ENCODE measurements at regions not wholly inside any gene's neighbourhood (a gene's known extent, or its start where the extent isn't known, plus 50 kb on each side); places are given as distances from the start of the nearest gene placed in this dataset.

DNA sequence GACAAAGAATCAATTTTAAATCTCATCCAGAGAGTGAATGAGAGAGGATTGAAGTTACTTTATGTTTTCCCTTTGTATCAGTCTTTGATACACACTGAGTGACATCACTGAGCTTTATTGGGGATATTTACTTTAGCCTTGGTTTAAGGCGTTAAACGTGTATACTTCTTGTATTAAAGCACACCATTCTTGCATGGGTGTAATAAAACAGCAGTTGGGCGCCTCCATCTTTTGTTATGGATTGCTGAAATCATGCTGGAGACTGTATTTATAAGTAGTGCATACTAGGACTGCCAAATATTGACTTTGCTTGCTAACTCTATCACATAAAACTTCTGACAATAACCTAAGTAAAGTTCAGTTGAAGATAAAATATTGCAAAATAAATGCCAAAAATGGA lies 1755.8 kb upstream of the WWC1 start:
- DNase-seq: no peak
- H3K27ac ChIP-seq: no peak overlapping the region
- 70 to 88% methylated on average over 3 of the region's 3 CpGs for WGBS, 2 donors
- intact Hi-C loops (cut with DNase I): no loop called here
- no peaks in the 10 kb centered on the region for H3K27me3 ChIP-seq
- H3K4me3 ChIP-seq (replicated peaks in 1 of 3): no peak overlapping the region
- no peaks in the 10 kb centered on the region for H3K36me3 ChIP-seq
- TF ChIP-seq POLR2A (IDR thresholded peaks at IDR 0.05): no peak
- TF ChIP-seq, protein P1, sequence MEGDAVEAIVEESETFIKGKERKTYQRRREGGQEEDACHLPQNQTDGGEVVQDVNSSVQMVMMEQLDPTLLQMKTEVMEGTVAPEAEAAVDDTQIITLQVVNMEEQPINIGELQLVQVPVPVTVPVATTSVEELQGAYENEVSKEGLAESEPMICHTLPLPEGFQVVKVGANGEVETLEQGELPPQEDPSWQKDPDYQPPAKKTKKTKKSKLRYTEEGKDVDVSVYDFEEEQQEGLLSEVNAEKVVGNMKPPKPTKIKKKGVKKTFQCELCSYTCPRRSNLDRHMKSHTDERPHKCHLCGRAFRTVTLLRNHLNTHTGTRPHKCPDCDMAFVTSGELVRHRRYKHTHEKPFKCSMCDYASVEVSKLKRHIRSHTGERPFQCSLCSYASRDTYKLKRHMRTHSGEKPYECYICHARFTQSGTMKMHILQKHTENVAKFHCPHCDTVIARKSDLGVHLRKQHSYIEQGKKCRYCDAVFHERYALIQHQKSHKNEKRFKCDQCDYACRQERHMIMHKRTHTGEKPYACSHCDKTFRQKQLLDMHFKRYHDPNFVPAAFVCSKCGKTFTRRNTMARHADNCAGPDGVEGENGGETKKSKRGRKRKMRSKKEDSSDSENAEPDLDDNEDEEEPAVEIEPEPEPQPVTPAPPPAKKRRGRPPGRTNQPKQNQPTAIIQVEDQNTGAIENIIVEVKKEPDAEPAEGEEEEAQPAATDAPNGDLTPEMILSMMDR (IDR thresholded peaks at IDR 0.05): no peak
- no peaks in the 10 kb centered on the region for H3K9me3 ChIP-seq
- H3K4me1 ChIP-seq: no peaks in the 10 kb centered on the region

DNA sequence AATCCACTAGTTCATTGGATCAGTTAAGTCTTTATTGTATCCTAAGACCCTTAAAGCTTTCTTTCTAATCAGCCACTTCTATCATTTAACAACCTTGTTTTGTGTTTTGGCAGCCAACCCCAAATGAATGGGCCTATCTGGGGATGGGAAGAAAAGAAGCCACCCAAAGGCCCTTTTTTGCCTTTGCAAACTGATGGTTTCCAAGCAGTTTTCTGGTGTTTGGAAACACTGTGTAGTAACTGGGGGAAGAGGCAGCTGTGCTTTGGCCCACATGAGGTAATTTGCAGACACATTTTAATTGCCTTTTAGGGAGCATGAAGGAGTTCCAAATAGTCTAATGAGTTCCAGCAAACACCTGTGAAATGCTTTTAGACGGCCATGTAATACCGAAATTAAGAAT lies 1751.3 kb upstream of the WWC1 start:
- H3K4me1 ChIP-seq: no peaks in the 10 kb centered on the region
- H3K9me3 ChIP-seq: no peaks in the 10 kb centered on the region
- no peaks in the 10 kb centered on the region for H3K36me3 ChIP-seq
- no peak overlapping the region for H3K4me3 ChIP-seq (replicated peaks in 1 of 3)
- DNase-seq: no peak
- no peak overlapping the region for H3K27ac ChIP-seq
- no peaks in the 10 kb centered on the region for H3K27me3 ChIP-seq
- no peak for TF ChIP-seq POLR2A (IDR thresholded peaks at IDR 0.05)
- TF ChIP-seq, protein P1 (IDR thresholded peaks at IDR 0.05): no peak
- WGBS, 2 donors: 76 to 85% methylated on average over 2 of the region's 2 CpGs
- intact Hi-C loops (cut with DNase I): no loop called here

DNA sequence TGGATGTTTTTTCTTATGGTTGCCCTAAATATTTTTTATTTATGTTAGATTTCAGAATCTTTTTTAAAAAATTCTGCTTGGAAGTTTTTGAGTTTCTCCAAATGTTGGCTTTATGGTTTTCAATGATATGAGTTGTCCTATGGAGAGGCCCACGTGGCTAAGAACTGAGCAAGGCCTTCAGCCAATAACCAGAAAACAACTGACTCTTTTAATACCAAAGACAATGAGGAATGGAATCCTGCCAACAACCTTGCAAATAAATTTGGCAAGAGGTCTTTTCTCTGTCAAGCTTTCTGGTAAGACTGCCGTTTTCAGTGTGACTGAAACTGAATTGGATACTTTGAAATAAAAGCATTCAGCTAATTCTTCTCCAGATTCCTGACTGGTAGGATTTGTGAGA lies 1740.1 kb upstream of the WWC1 start:
- DNase-seq: no peak
- no peak overlapping the region for H3K4me3 ChIP-seq (replicated peaks in 1 of 3)
- H3K36me3 ChIP-seq: no peaks in the 10 kb centered on the region
- intact Hi-C loops (cut with DNase I): no loop called here
- H3K27me3 ChIP-seq: no peaks in the 10 kb centered on the region
- no peaks in the 10 kb centered on the region for H3K9me3 ChIP-seq
- no peaks in the 10 kb centered on the region for H3K4me1 ChIP-seq
- TF ChIP-seq POLR2A (IDR thresholded peaks at IDR 0.05): no peak
- TF ChIP-seq, protein P1 (IDR thresholded peaks at IDR 0.05): no peak
- 13 to 18% methylated on average over 2 of the region's 2 CpGs for WGBS, 2 donors
- no peak overlapping the region for H3K27ac ChIP-seq

DNA sequence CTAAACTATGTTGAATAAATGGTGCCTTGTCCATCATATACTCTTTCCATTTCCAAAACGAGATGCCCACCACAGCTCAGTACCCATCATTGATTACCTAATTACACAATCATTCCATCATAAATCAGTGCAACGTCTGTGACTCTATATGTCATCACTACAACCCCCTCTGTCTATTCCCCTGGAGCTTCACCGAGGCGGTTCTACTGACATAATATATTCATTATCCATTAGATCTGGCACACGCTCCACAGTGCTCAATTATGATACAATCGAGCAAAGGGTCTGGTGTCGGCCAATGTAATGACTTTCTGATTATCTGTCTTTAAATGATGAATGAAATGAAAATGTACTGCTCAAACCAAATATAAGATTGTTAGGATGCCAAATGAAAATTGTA lies 1737.7 kb upstream of the WWC1 start:
- H3K36me3 ChIP-seq: no peaks in the 10 kb centered on the region
- H3K4me3 ChIP-seq (replicated peaks in 1 of 3): no peak overlapping the region
- no peak overlapping the region for H3K27ac ChIP-seq
- 83% methylated on average over 7 of the region's 7 CpGs for WGBS, 2 donors
- TF ChIP-seq POLR2A (IDR thresholded peaks at IDR 0.05): no peak
- TF ChIP-seq, protein P1 (IDR thresholded peaks at IDR 0.05): no peak
- intact Hi-C loops (cut with DNase I): no loop called here
- H3K9me3 ChIP-seq: no peaks in the 10 kb centered on the region
- no peaks in the 10 kb centered on the region for H3K4me1 ChIP-seq
- no peaks in the 10 kb centered on the region for H3K27me3 ChIP-seq
- DNase-seq: no peak

DNA sequence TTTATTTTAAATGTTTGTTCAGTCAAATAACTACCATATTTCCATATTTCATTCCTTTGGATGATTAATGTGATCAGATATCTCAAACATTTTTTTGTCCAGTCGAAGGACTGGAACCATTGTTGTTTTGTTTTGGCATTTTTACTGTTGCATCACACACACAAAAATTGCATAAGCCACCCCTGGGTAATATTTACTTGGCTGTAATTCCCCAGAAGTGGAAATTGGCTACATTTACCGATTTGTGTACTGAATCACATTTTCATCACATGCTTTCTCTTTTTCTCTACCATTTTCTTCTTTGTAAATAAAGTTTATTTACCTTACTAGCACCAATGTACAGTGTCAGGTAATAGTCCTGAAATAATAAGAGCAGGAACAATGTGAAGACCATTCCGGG lies 1729.7 kb upstream of the WWC1 start:
- WGBS, 2 donors: 80 to 85% methylated on average over 3 of the region's 3 CpGs
- no peak overlapping the region for H3K27ac ChIP-seq
- DNase-seq: no peak
- TF ChIP-seq, protein P1 (IDR thresholded peaks at IDR 0.05): no peak
- no peak for TF ChIP-seq POLR2A (IDR thresholded peaks at IDR 0.05)
- no peaks in the 10 kb centered on the region for H3K4me1 ChIP-seq
- H3K9me3 ChIP-seq: no peaks in the 10 kb centered on the region
- H3K27me3 ChIP-seq: no peaks in the 10 kb centered on the region
- no peaks in the 10 kb centered on the region for H3K36me3 ChIP-seq
- intact Hi-C loops (cut with DNase I): no loop called here
- no peak overlapping the region for H3K4me3 ChIP-seq (replicated peaks in 1 of 3)

Measured in thyroid gland (tissue), 4 donors.